ENCODE measurements at regions not wholly inside any gene's neighbourhood (a gene's known extent, or its start where the extent isn't known, plus 50 kb on each side); places are given as distances from the start of the nearest gene placed in this dataset.

GRCh38 chr6:40074306-40075055 lies 140.2 kb upstream of the MOCS1 start:
- no peak for DNase-seq (ENCODE audit: low read depth)

- no peak for DNase-seq (ENCODE audit: low read depth)
These were observed 132.1 kb upstream of the MOCS1 start for GRCh38 chr6:40066372-40066771.

- DNase-seq (ENCODE audit: low read depth), result no peak
These were observed 122.6 kb upstream of the MOCS1 start for GRCh38 chr6:40056865-40057264.

DNA sequence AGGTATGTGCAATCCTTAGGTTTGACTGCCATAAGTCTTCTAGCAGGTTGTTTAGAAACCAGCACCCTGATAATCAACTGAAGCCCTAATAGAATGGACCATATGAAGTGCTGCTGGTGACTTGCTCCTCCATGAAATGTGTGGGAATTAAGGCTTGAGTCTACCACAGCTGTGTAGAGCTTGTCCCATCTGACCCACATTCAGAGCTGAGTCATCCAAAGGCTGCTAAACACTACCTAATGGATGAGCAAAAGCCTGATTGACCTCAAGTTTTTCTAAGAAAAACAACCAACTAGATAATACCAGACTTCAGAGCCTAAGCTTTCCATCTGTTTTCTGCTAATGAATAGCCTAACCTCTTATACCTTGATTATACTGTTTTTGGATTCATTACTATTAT lies 120.3 kb upstream of the MOCS1 start:
- no peak for DNase-seq (ENCODE audit: low read depth)

DNA sequence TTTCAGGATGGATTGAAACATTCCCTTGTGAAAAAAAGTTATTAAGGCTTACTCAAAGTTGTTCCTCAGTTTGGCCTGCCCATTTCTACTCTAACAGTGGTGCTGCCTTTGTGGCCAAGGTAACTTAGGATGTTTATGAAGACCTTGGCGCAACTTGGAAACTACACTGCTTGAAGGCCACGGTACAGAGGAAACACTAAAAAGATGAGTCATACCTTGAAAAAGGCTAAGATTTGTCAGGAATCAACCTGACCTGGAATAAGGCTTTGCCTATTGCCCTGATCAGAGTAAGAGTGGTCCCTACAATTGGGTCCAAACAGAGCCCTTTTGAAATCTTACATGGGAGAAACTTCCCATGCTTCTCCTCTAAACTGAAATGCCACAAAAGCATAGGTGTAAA lies 119.9 kb upstream of the MOCS1 start:
- DNase-seq (ENCODE audit: low read depth), result no peak

- no peak for DNase-seq (ENCODE audit: low read depth)
These were observed 114.9 kb upstream of the MOCS1 start for GRCh38 chr6:40049128-40049527.

DNA sequence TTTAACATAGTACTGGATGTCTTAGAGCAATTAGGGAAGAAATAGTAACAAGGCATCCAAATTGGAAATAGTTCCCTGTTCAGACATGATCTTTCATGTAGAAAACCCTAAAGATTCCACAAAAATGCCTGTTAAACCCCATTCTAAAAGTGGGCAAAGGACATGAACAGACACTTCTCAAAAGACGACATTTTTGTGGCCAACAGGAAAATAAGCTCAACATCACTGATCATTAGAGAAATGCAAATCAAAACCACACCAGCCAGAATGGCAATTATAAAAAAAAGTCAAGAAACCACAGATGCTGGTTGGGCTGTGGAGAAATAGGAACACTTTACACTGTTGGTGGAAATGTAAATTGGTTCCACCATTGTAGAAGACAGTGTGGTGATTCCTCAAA lies 109.9 kb upstream of the MOCS1 start:
- no peak for DNase-seq (ENCODE audit: low read depth)

GRCh38 chr6:40042232-40042631 lies 108.0 kb upstream of the MOCS1 start:
- no peak for DNase-seq (ENCODE audit: low read depth)

- no peak for DNase-seq (ENCODE audit: low read depth)
These were observed 104.8 kb upstream of the MOCS1 start for GRCh38 chr6:40039042-40039441.

GRCh38 chr6:40038626-40039025 lies 104.4 kb upstream of the MOCS1 start:
- DNase-seq (ENCODE audit: low read depth), result no peak

- no peak for DNase-seq (ENCODE audit: low read depth)
These were observed 103.0 kb upstream of the MOCS1 start for GRCh38 chr6:40037271-40037670.

GRCh38 chr6:40036186-40036585 lies 101.9 kb upstream of the MOCS1 start:
- no peak for DNase-seq (ENCODE audit: low read depth)

- DNase-seq (ENCODE audit: low read depth), result no peak
These were observed 94.2 kb upstream of the MOCS1 start for GRCh38 chr6:40028449-40028848.

DNA sequence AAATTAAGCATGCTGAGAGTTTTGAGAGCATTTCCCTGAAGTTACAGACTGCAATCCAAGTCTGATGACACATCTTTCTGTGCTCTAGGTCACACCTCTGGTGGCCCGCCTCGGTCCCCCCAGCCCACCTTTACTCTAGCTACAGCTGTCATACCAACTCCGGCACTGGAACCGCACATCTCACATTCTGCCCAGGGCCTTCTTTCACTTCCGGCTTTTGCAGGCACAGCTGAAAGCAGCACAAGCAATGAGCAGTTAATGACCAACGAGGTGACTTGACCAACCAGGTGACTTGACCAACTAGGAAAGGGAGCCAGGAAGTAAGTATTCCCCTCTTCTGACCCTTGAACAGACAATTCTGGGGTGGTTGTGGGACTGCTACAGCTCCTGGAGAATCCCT lies 88.6 kb upstream of the MOCS1 start:
- DNase-seq (ENCODE audit: low read depth), result no peak

- DNase-seq (ENCODE audit: low read depth), result no peak
These were observed 85.9 kb upstream of the MOCS1 start for GRCh38 chr6:40020166-40020565.

- DNase-seq (ENCODE audit: low read depth), result no peak
These were observed 81.3 kb upstream of the MOCS1 start for GRCh38 chr6:40015530-40015929.

DNA sequence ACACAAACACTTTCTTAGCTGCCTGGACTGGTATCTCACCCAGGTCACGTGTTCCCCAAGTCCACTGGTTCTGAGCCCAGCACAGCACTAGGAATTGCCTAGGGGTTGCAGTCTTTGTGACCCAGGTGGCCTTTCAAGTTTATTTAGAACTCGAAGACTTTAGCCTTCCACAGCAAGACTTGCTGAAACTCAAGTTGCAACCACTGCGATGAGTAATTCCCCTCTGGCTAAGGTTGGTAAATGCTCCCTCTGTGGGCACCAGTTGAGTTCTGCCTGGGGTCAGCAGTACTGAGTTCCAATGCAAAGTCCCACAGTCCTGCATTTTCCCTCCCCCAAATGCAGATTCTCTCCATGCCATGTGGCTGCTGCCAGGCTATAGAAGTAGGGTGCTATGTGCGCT lies 77.6 kb upstream of the MOCS1 start:
- DNase-seq (ENCODE audit: low read depth), result no peak

DNA sequence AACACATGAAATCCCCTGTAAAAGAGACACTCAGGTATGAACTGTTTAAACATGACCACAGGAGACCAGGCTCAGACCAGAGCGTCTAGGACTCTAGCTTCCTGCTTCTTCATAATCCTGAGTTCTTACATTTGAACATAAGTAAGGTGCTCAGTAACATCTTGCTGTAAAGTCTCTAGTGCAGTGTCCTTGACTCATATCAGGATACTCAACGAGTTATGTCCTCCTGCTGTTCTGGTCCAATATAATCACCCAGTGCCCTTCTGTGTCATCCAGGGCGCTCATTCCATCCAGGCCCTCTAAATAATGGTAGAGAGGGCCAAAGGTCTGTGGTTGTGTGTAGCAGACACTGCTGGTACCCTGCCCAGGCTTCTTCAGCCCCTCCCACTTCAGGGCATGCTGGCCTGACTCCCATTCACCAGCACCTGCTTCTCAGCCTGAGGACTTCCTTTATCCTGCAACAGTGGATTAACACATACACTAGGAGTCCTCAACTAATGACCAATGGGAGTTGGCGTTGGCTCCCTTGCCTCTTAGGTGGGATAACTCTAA lies 66.8 kb upstream of the MOCS1 start:
- no peak for DNase-seq (ENCODE audit: low read depth)

GRCh38 chr6:39999006-39999867 lies 65.0 kb upstream of the MOCS1 start:
- DNase-seq (ENCODE audit: low read depth), result no peak

- no peak for DNase-seq (ENCODE audit: low read depth)
These were observed 63.9 kb upstream of the MOCS1 start for GRCh38 chr6:39998126-39998525.

DNA sequence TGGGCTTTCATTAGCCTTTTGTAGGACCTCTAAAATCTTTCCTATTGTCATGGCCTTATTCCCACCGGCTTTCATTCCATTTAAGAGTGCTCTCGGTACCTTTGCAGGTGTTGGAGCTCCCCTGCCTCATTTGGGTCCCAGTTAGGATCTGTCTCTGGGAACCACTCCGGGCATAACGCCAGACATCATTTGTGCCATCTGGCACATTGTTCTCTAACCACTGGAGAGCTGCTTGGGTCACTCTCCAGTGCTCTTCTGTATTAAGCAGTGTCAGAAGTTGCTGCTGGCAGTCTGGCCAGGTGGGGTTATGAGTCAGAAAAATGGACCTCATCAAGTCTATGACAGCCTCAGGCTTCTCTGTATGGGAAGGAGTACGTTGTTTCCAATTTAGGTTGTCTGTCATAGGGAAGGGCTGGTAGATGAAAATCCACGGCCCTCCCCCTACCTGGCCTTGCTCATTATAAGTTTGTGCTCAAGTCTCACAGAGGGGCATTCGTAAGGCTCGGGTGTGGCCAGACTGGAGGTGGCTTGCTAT lies 62.9 kb upstream of the MOCS1 start:
- DNase-seq (ENCODE audit: low read depth), result no peak

DNA sequence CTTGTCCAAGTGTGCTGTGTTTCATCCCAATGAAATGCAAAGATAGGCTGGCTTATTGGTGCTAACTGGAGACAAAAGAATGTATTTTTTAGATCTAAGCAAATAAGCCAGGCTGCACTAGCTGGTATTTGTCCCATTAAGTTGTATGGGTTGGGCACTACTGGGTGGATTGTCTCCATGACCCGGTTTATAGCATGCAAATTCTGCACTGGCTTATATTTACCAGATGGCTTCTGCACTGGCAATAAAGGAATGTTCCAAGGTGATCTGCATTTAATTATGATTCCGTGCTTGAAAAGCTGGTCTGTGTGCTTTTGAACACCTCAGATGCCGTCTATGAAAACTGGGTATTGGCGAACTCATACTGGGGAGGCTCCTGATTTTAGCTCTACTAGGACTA lies 61.4 kb upstream of the MOCS1 start:
- DNase-seq (ENCODE audit: low read depth), result no peak
